Gastroesophageal sphincter (tissue), 4 donors: ENCODE measurements at regions not wholly inside any gene's neighbourhood (a gene's known extent, or its start where the extent isn't known, plus 50 kb on each side); places are given as distances from the start of the nearest gene placed in this dataset.

ENCODE experiments used
- ATAC-seq: fragments of 150-250 bp; one replicate; pipeline ENCODE4 v1.9.1; 2016; ENCODE audit warnings: mild to moderate bottlenecking, moderate library complexity
- H3K27ac ChIP-seq, 4 donors: fragments of 200-600 bp; sonication (generic) in 3 of 4; 1 replicate in 3 of 4; 2 replicates in 1 of 4; pipeline ENCODE4 v1.5.1; 2016 to 2019
- H3K27me3 ChIP-seq: fragments of 200-600 bp; sonication (generic); one replicate; pipeline ENCODE4 v1.5.1; 2019
- H3K36me3 ChIP-seq, 2 donors: fragments of 200-600 bp; sonication (generic); one replicate each; pipeline ENCODE4 v1.5.1; 2019; ENCODE audit warnings: control low read depth in 1 of 2
- H3K4me1 ChIP-seq, 3 donors: fragments of 200-600 bp; sonication (generic); 1 replicate in 2 of 3; 2 replicates in 1 of 3; pipeline ENCODE4 v1.5.1; 2016 to 2019; ENCODE audit warnings: control low read depth in 2 of 3
- H3K4me3 ChIP-seq, 2 donors: fragments of 200-600 bp; sonication (generic); one replicate each; pipeline ENCODE4 v1.5.1; 2019; ENCODE audit warnings: mild to moderate bottlenecking in 1 of 2, moderate library complexity in 1 of 2
- H3K9me3 ChIP-seq, 3 donors: fragments of 200-600 bp; sonication (generic); one replicate each; pipeline ENCODE4 v1.5.1; 2017 to 2019; ENCODE audit warnings: control low read depth in 2 of 3
- CTCF ChIP-seq, 4 experiments: fragments of 200-600 bp in 2 of 4; fragments of 450-650 bp in 2 of 4; sonication (generic) in 1 of 4; IDR thresholded peaks; one replicate each; pipeline ENCODE4 v1.5.1; 2017 to 2019; ENCODE audit warnings: antibody characterized with exemption in 4 of 4, mild to moderate bottlenecking in 2 of 4, moderate library complexity in 2 of 4
- EP300 ChIP-seq: sonication (generic); formaldehyde crosslinking; IDR thresholded peaks from one replicate; pipeline ENCODE4 v1.6.1; 2017; ENCODE audit warnings: antibody characterized with exemption, mild to moderate bottlenecking
- POLR2A ChIP-seq, 2 donors: fragments of 450-650 bp; IDR thresholded peaks; one replicate each; pipeline ENCODE4 v1.6.1; 2017; ENCODE audit warnings: antibody characterized with exemption in 2 of 2, mild to moderate bottlenecking in 2 of 2, moderate library complexity in 1 of 2
- POLR2AphosphoS5 ChIP-seq: sonication (generic); formaldehyde crosslinking; IDR thresholded peaks from one replicate; pipeline ENCODE4 v1.6.1; 2017; ENCODE audit warnings: antibody characterized with exemption
- WGBS, 2 donors: methylation state at CpG; one replicate each; pipeline ENCODE4 v1.1.5; 2018; ENCODE audit warnings: low coverage in 1 of 2; 5-methylcytosine and 5-hydroxymethylcytosine counted together

GRCh38 chr10:90167174-90168064 is 466.0 kb downstream of the KIF20B start:
- Histone ChIP-seq H3K36me3 (no peaks in the 10 kb centered on the region), H3K27me3 (no peaks in the 10 kb centered on the region), H3K4me3 (no peak overlapping the region), H3K4me1 (no peaks in the 10 kb centered on the region), H3K9me3 (peaks cover 0 to 10% (median 0%) of the 10 kb centered on the region in 3 donors), H3K27ac (no peak overlapping the region)
- ATAC-seq: peak; percentile 68
- 22 to 23% methylated on average over 1 of the region's 1 CpG for WGBS, 2 donors
- TF ChIP-seq POLR2AphosphoS5: no peak
- TF ChIP-seq EP300: no peak
- no peak for TF ChIP-seq POLR2A (IDR thresholded peaks at IDR 0.05)
- no peak for TF ChIP-seq CTCF (IDR thresholded peaks at IDR 0.05)

- WGBS, 2 donors: 84 to 85% methylated on average over 7 of the region's 7 CpGs
- no peaks in the 10 kb centered on the region for H3K27me3 ChIP-seq
- H3K36me3 ChIP-seq: no peaks in the 10 kb centered on the region
- no peak for ATAC-seq
- H3K9me3 ChIP-seq: peaks cover 0 to 10% (median 0%) of the 10 kb centered on the region in 3 donors
- no peak overlapping the region for H3K4me3 ChIP-seq
- H3K4me1 ChIP-seq: no peaks in the 10 kb centered on the region
- TF ChIP-seq POLR2A (IDR thresholded peaks at IDR 0.05): no peak
- TF ChIP-seq CTCF (IDR thresholded peaks at IDR 0.05): no peak
- TF ChIP-seq EP300: no peak
- TF ChIP-seq POLR2AphosphoS5: no peak
- H3K27ac ChIP-seq: no peak overlapping the region
These were observed 466.9 kb downstream of the KIF20B start for GRCh38 chr10:90168244-90168643.

GRCh38 chr10:90171014-90171722 is 469.8 kb downstream of the KIF20B start:
- ATAC-seq: no peak
- 80 to 81% methylated on average over 1 to 2 of the region's 2 CpGs for WGBS, 2 donors
- Histone ChIP-seq H3K27ac (no peak overlapping the region), H3K36me3 (no peaks in the 10 kb centered on the region), H3K9me3 (peaks cover 0 to 7% (median 0%) of the 10 kb centered on the region in 3 donors), H3K27me3 (no peaks in the 10 kb centered on the region), H3K4me1 (no peaks in the 10 kb centered on the region), H3K4me3 (no peak overlapping the region)
- TF ChIP-seq POLR2A (IDR thresholded peaks at IDR 0.05) (no peak), POLR2AphosphoS5 (no peak), EP300 (no peak), CTCF (IDR thresholded peaks at IDR 0.05) (no peak)

- no peak overlapping the region for H3K4me3 ChIP-seq
- 58 to 64% methylated on average over 2 to 3 of the region's 3 CpGs for whole genome bisulfite sequencing, 2 donors
- TF ChIP-seq POLR2AphosphoS5 (no peak), POLR2A (IDR thresholded peaks at IDR 0.05) (no peak), CTCF (IDR thresholded peaks at IDR 0.05) (no peak), EP300 (no peak)
- H3K27me3 ChIP-seq: no peaks in the 10 kb centered on the region
- no peaks in the 10 kb centered on the region for H3K4me1 ChIP-seq
- no peak for ATAC-seq
- no peak overlapping the region for H3K27ac ChIP-seq
- no peaks in the 10 kb centered on the region for H3K9me3 ChIP-seq
- H3K36me3 ChIP-seq: no peaks in the 10 kb centered on the region
These were observed 473.1 kb downstream of the KIF20B start for GRCh38 chr10:90174531-90174930.
